Activated naive CD4-positive, alpha-beta T cell treated with anti-CD3 and anti-CD28 coated beads for 36 hours (primary cell): ENCODE measurements at regions not wholly inside any gene's neighbourhood (a gene's known extent, or its start where the extent isn't known, plus 50 kb on each side); places are given as distances from the start of the nearest gene placed in this dataset.

Experiments
- CTCF ChIA-PET: fragments of 350-600 bp; sonication (Branson Sonifier 250); formaldehyde crosslinking; loops from one replicate; lab custom pipeline; 2021; ENCODE audit warnings: antibody characterized with exemption; lab: Charles Lee
- DNase-seq: peaks from one replicate; pipeline ENCODE4 v3.0.0-alpha.2; 2020
- H3K27ac Mint-ChIP-seq: one replicate; pipeline ENCODE4 v1.8.0; 2021; ENCODE audit warnings: mild to moderate bottlenecking, mixed read lengths
- H3K27me3 Mint-ChIP-seq: one replicate; pipeline ENCODE4 v1.8.0; 2021; ENCODE audit warnings: low read depth, mixed read lengths
- H3K36me3 Mint-ChIP-seq: one replicate; pipeline ENCODE4 v1.8.0; 2021; ENCODE audit warnings: low read depth, mixed read lengths
- H3K4me1 Mint-ChIP-seq: one replicate; pipeline ENCODE4 v1.8.0; 2021; ENCODE audit warnings: low read depth, mixed read lengths
- H3K4me3 Mint-ChIP-seq: one replicate; pipeline ENCODE4 v1.8.0; 2021; ENCODE audit warnings: mild to moderate bottlenecking, moderate library complexity, mixed read lengths
- H3K9me3 Mint-ChIP-seq: one replicate; pipeline ENCODE4 v1.8.0; 2021; ENCODE audit warnings: mixed read lengths
- intact Hi-C: fragments of 100-400 bp; cut with micrococcal nuclease; formaldehyde crosslinking; loops from one replicate; pipeline ENCODE4 v1.15.1; 2023

GRCh38 chr2:67950919-67951318, 111.9 kb downstream of the C1D start:
- Mint-ChIP-seq H3K27me3 (peaks cover 19% of the 10 kb centered on the region), H3K36me3 (no peaks in the 10 kb centered on the region), H3K9me3 (no peaks in the 10 kb centered on the region), H3K27ac (no peak overlapping the region), H3K4me1 (no peaks in the 10 kb centered on the region), H3K4me3 (no peak overlapping the region)
- CTCF ChIA-PET, result no interaction called here
- no peak for DNase-seq
- intact Hi-C loops, result no loop called here

DNA sequence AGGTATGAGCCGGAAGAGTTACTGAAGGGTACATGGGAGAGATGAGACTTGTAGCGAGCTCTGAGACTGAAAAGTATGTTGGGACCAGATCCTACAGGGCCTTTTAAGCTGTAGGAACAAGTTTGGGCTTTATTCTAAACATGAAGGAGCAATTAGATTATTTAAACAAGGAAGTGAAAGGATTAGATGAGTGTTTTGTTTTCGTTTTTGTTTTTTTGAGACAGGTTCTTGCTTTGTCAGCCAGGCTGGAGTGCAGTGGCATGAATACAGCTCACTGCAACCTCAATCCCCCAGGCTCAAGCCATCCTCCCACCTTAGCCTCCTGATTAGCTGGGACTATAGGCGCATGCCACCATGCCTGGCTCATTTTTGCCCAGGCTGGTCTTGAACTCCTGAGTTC, 110.7 kb downstream of the C1D start:
- Mint-ChIP-seq H3K4me1 (no peaks in the 10 kb centered on the region), H3K27ac (no peak overlapping the region), H3K4me3 (no peak overlapping the region), H3K9me3 (no peaks in the 10 kb centered on the region), H3K27me3 (peaks cover 18% of the 10 kb centered on the region), H3K36me3 (no peaks in the 10 kb centered on the region)
- CTCF ChIA-PET, result no interaction called here
- no peak for DNase-seq
- intact Hi-C loops, result no loop called here

- Mint-ChIP-seq H3K36me3 (no peaks in the 10 kb centered on the region), H3K4me3 (no peak overlapping the region), H3K9me3 (no peaks in the 10 kb centered on the region), H3K4me1 (no peaks in the 10 kb centered on the region), H3K27me3 (peaks cover 18% of the 10 kb centered on the region), H3K27ac (no peak overlapping the region)
- no peak for DNase-seq
- CTCF ChIA-PET, result interaction anchor here (0.6 kb wide), 1 partner anchor 109 kb away, joined by 3 read pairs; no protein-coding TSS in a partner anchor
- intact Hi-C loops, result no loop called here
These were observed 108.6 kb downstream of the C1D start for GRCh38 chr2:67954093-67954748.

DNA sequence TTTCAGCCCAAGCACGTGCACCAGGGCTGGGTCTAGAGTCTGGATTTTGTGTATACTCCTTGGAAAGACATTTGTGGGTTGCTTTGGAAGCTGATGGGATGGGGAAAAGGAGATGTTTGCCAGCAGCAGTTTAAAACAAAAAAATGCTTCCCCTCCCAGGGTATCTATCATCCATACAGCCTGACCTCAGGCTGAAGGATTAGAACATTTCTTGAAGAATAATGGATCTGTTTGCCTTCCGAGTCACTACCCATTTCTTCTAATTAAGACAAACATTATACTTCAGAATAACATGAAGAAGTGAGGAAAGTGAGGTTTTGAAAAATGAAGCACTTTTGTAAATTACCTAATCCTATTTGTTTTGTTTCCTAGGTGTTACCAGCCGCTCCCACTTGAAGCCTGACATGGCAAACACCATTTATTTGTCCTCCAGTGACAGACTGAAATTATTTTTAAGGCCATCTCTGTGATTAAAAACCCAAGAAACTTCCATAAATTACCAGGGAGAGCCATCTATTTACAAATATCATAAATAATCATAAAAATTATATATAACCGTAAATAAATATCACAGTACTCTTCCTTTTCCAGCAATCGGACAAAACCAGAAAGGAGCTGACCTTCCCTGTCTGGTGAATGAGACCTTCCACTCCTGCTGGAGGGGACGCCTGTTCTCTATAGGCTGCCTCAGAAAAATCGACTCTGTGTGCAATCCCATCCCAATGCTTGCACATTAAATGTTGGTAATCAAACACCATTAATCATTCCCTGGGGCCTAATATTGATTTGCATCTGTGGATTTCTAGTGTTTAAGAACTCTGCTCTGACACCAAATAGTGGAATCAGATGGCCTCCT, 106.8 kb downstream of the C1D start:
- Mint-ChIP-seq H3K4me3 (no peak overlapping the region), H3K9me3 (no peaks in the 10 kb centered on the region), H3K4me1 (no peaks in the 10 kb centered on the region), H3K36me3 (no peaks in the 10 kb centered on the region), H3K27ac (no peak overlapping the region), H3K27me3 (peaks cover 19% of the 10 kb centered on the region)
- intact Hi-C loops, result no loop called here
- CTCF ChIA-PET, result no interaction called here
- DNase-seq, result no peak

DNA sequence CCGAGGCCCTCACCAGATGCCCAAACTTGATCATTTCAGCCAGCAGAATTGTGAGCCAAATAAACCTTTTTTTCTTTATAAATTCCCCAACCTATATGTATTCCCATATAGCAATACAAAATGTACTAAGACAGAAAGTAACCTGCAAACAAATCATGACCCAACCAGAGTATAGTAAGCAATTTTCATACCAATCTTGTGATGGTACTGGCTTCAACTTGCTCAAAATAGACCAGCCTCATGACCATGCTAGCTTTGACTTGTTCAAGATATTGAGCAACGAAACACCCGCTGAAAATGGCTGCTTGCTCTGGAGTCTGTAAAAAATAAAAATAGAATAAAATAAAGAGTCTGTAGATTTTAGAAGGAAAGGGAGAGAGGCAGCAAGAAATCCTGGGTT, 97.6 kb downstream of the C1D start:
- Mint-ChIP-seq H3K9me3 (no peaks in the 10 kb centered on the region), H3K27ac (no peak overlapping the region), H3K36me3 (no peaks in the 10 kb centered on the region), H3K27me3 (peaks cover 8% of the 10 kb centered on the region), H3K4me3 (no peak overlapping the region), H3K4me1 (no peaks in the 10 kb centered on the region)
- DNase-seq, result no peak
- intact Hi-C loops, result no loop called here
- CTCF ChIA-PET, result no interaction called here

DNA sequence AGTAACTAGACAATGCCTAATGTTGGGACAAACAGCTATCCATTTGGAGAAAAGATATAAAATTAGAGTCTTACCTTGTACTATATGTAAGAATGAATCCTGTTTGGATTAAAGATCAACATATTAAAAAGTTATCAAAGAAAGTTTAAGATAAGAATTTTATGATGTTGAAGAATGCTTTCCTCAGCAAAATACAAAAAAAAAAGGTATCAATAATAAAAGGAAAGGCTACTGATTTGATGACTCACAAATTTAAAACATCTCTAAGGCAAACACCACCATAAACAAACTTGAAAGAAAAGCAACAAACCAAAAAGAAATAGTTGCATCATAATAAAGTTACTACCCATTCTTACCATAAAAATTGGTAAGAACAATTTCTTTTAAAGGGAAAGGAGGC, 92.7 kb downstream of the C1D start:
- H3K27me3 Mint-ChIP-seq, result peaks cover 15% of the 10 kb centered on the region
- H3K4me1 Mint-ChIP-seq, result no peaks in the 10 kb centered on the region
- no peak overlapping the region for H3K27ac Mint-ChIP-seq
- no peak overlapping the region for H3K4me3 Mint-ChIP-seq
- CTCF ChIA-PET, result interaction anchor here (0.7 kb wide), 1 partner anchor 153 kb away, joined by 4 read pairs; no protein-coding TSS in a partner anchor
- no peaks in the 10 kb centered on the region for H3K9me3 Mint-ChIP-seq
- no peak for DNase-seq
- no peaks in the 10 kb centered on the region for H3K36me3 Mint-ChIP-seq
- intact Hi-C loops, result no loop called here

- CTCF ChIA-PET, result no interaction called here
- no peaks in the 10 kb centered on the region for H3K36me3 Mint-ChIP-seq
- intact Hi-C loops, result no loop called here
- DNase-seq, result no peak
- H3K4me1 Mint-ChIP-seq, result no peaks in the 10 kb centered on the region
- no peak overlapping the region for H3K4me3 Mint-ChIP-seq
- H3K27me3 Mint-ChIP-seq, result peaks cover 15% of the 10 kb centered on the region
- H3K9me3 Mint-ChIP-seq, result no peaks in the 10 kb centered on the region
- H3K27ac Mint-ChIP-seq, result no peak overlapping the region
These were observed 92.3 kb downstream of the C1D start for GRCh38 chr2:67970542-67970941.

DNA sequence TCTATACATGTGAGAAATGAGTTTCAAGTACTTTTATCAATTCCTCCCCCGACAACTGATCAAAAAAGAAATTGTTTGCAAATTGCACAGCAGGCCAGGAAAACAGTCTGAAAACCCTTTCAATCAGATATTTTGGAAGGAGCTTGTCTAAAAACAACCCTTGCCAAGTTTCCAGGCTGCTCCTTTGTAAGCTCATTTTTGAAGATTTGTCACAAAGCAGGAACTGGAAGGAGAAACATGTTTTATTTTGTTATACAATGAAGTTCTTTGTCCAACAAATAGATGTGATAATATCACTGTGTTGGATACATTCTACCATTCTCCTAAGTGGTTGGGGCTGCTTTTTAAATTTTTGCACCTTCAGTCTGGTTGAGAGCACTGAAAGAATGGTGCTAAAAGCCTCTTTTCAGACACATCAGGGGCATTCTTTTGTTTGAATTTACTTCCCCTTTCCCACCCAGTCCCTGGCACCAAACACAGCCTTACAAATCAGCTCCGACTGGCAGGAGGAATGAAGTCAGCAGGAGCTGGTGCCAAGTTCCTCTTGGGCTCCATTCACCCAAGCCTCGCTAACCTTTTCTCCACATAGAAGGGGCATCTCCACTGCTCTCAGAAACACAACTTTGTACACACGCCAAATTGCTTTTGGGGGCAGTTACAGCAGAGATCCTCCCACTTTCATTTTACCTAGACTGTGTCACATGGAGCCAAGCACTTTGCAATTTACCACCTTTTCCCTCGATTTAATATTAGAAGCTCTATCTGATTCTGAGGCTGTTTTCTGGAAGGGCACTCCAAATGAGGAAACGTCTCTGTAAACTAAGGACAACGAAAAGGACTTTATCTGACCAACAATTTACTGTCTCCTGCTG, 88.0 kb downstream of the C1D start:
- Mint-ChIP-seq H3K27me3 (peaks cover 16% of the 10 kb centered on the region), H3K36me3 (no peaks in the 10 kb centered on the region), H3K4me1 (no peaks in the 10 kb centered on the region), H3K9me3 (no peaks in the 10 kb centered on the region), H3K27ac (no peak overlapping the region), H3K4me3 (no peak overlapping the region)
- intact Hi-C loops, result no loop called here
- DNase-seq, result no peak
- CTCF ChIA-PET, result no interaction called here

- no peak for DNase-seq
- Mint-ChIP-seq H3K27ac (no peak overlapping the region), H3K4me1 (no peaks in the 10 kb centered on the region), H3K36me3 (no peaks in the 10 kb centered on the region), H3K4me3 (no peak overlapping the region), H3K9me3 (no peaks in the 10 kb centered on the region), H3K27me3 (peaks cover 13% of the 10 kb centered on the region)
- CTCF ChIA-PET, result no interaction called here
- intact Hi-C loops, result no loop called here
These were observed 85.3 kb downstream of the C1D start for GRCh38 chr2:67977464-67977863.

DNA sequence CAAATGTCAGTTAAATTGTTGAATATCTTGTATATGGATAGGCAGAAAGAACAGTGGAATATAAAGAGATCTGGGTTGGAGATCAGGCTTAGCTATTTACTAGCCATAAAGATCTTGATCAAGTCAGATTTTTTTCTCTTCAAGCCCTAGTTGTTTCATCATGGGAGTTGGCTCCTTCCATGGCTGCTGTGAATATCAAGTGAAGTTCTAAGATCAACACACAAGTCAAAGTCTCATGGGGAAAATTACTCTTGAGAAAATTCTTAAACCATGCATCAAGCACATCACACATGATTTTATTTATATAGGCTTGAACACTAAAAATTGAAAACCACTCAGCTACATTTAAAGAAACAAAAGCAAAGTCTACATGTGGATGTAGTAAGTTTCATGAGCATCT, 79.8 kb downstream of the C1D start:
- Mint-ChIP-seq H3K4me3 (no peak overlapping the region), H3K4me1 (no peaks in the 10 kb centered on the region), H3K36me3 (no peaks in the 10 kb centered on the region), H3K27me3 (peaks cover 3% of the 10 kb centered on the region), H3K9me3 (no peaks in the 10 kb centered on the region), H3K27ac (no peak overlapping the region)
- DNase-seq, result no peak
- CTCF ChIA-PET, result no interaction called here
- intact Hi-C loops, result no loop called here

DNA sequence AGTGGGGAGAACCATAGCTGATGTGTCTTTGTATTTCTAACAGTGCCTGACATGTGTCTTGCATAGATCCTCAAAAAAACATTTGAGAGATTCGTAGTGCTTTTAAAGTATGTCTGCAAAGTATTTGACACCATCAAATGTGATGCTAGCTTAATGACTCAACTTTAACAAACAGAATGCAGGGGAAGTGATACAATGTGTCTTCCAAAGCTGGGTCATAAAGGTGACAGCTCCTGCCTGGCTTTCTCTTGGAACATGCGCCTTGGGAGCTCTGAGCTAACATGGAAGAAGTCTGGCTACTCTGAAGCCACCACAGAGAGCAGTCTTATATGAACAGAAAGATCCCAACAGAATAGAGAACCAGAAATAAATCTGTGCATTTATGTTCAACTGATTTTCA, 78.2 kb downstream of the C1D start:
- Mint-ChIP-seq H3K27ac (no peak overlapping the region), H3K9me3 (no peaks in the 10 kb centered on the region), H3K27me3 (peaks cover 3% of the 10 kb centered on the region), H3K36me3 (no peaks in the 10 kb centered on the region), H3K4me3 (no peak overlapping the region), H3K4me1 (no peaks in the 10 kb centered on the region)
- DNase-seq, result no peak
- CTCF ChIA-PET, result interaction anchor here (0.8 kb wide), 1 partner anchor 46 kb away, joined by 3 read pairs; no protein-coding TSS in a partner anchor
- intact Hi-C loops, result no loop called here

DNA sequence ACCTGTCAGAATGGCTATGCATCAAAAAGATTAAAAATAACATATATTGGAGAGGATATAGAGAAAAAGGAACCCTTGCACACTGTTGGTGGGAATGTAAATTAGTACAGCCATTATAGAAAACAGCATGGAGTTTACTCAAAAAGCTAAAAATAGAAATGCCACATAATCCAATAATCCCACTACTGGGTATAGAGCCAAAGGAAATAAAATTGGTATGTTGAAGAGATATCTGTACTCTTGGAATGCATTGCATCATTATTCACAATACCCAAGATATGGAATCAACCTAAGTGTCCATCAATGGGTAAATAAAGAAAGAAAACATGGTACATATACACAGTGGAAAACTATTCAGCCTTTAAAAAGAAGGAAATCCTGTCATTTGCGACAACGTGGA, 77.2 kb downstream of the C1D start:
- Mint-ChIP-seq H3K4me1 (no peaks in the 10 kb centered on the region), H3K4me3 (no peak overlapping the region), H3K27me3 (peaks cover 3% of the 10 kb centered on the region), H3K36me3 (no peaks in the 10 kb centered on the region), H3K27ac (no peak overlapping the region), H3K9me3 (no peaks in the 10 kb centered on the region)
- intact Hi-C loops, result no loop called here
- CTCF ChIA-PET, result no interaction called here
- DNase-seq, result no peak
